A673 (cell line): ENCODE measurements at regions not wholly inside any gene's neighbourhood (a gene's known extent, or its start where the extent isn't known, plus 50 kb on each side); places are given as distances from the start of the nearest gene placed in this dataset.

Source experiments
- BruUV-seq: library from RNA; stranded (reverse); fragments of 400-500 nt; replicated peaks from 2 replicates; lab custom pipeline; 2021; lab: Mats Ljungman, UMichigan
- CTCF ChIA-PET: fragments of 300-600 bp; sonication (Branson Sonifier 250); formaldehyde crosslinking; loops from one replicate; lab custom pipeline; 2022; ENCODE audit warnings: antibody characterized with exemption; lab: Charles Lee
- POLR2A ChIA-PET: fragments of 300-600 bp; sonication (Branson Sonifier 250); formaldehyde crosslinking; loops from one replicate; lab custom pipeline; 2022; ENCODE audit warnings: antibody characterized with exemption; ENCODE audit not compliant: low non-redundant PET; lab: Charles Lee
- DNase-seq: peaks from one replicate; pipeline ENCODE4 v3.0.0-alpha.2; 2015; ENCODE audit warnings: low spot score
- H3K27ac ChIP-seq: fragments of 200-600 bp; sonication (generic); 2 replicates; pipeline ENCODE4 v1.5.1; 2016; ENCODE audit warnings: mixed run types, low read depth, mild to moderate bottlenecking, mixed read lengths, antibody characterized with exemption, low read length; ENCODE audit not compliant: poor library complexity, severe bottlenecking
- H3K27me3 ChIP-seq: fragments of 200-600 bp; sonication (generic); replicated peaks from 2 replicates; pipeline ENCODE4 v1.6.1; 2017; ENCODE audit warnings: mixed run types, low read depth, mild to moderate bottlenecking, mixed read lengths, antibody characterized with exemption, low read length; ENCODE audit not compliant: insufficient read depth, poor library complexity
- H3K36me3 ChIP-seq: fragments of 200-600 bp; sonication (generic); 2 replicates; pipeline ENCODE4 v1.6.1; 2016; ENCODE audit warnings: mixed run types, mild to moderate bottlenecking, mixed read lengths, antibody characterized with exemption, low read length; ENCODE audit not compliant: insufficient read depth, poor library complexity, severe bottlenecking
- H3K4me1 ChIP-seq: fragments of 200-600 bp; sonication (generic); 2 replicates; pipeline ENCODE4 v1.6.1; 2017; ENCODE audit warnings: mixed run types, mild to moderate bottlenecking, mixed read lengths, antibody characterized with exemption, low read length; ENCODE audit not compliant: insufficient read depth, poor library complexity, severe bottlenecking
- H3K4me3 ChIP-seq: fragments of 200-600 bp; sonication (generic); 2 replicates; pipeline ENCODE4 v1.5.1; 2016; ENCODE audit warnings: low read depth, mixed run types, mild to moderate bottlenecking, mixed read lengths, low read length; ENCODE audit not compliant: poor library complexity, severe bottlenecking
- H3K9me3 ChIP-seq: fragments of 200-600 bp; sonication (generic); 2 replicates; pipeline ENCODE4 v1.6.1; 2016; ENCODE audit warnings: mixed run types, low read depth, mild to moderate bottlenecking, mixed read lengths, antibody characterized with exemption, low read length; ENCODE audit not compliant: poor library complexity, severe bottlenecking
- EZH2 ChIP-seq: fragments of 200-600 bp; sonication (generic); IDR thresholded peaks from 2 replicates; pipeline ENCODE4 v1.6.1; 2017; ENCODE audit warnings: borderline replicate concordance, low read depth, mild to moderate bottlenecking, mixed read lengths, antibody characterized with exemption, low read length; ENCODE audit not compliant: poor library complexity, severe bottlenecking
- intact Hi-C: fragments of 100-400 bp; cut with micrococcal nuclease; formaldehyde crosslinking; loops from one replicate; pipeline ENCODE4 v1.10.0; 2022; ENCODE audit not compliant: unreplicated experiment
- TF ChIP-seq, protein P1 (sequence below): fragments of 300-800, 200-600 bp; sonication (generic); conservative IDR thresholded peaks from 2 replicates; pipeline ENCODE4 v1.5.1; 2017; ENCODE audit warnings: low read depth, mild to moderate bottlenecking, antibody characterized with exemption, low read length, moderate library complexity, mixed read lengths

- no peaks in the 10 kb centered on the region for H3K9me3 ChIP-seq
- ChIA-PET CTCF (no interaction called here), POLR2A (no interaction called here)
- H3K4me3 ChIP-seq = no peak overlapping the region
- H3K27ac ChIP-seq = no peak overlapping the region
- intact Hi-C loops = no loop called here
- no peaks in the 10 kb centered on the region for H3K4me1 ChIP-seq
- no TSS peak for BruUV-seq
- no peaks in the 10 kb centered on the region for H3K36me3 ChIP-seq
- no peaks in the 10 kb centered on the region for H3K27me3 ChIP-seq
- TF ChIP-seq, protein P1, sequence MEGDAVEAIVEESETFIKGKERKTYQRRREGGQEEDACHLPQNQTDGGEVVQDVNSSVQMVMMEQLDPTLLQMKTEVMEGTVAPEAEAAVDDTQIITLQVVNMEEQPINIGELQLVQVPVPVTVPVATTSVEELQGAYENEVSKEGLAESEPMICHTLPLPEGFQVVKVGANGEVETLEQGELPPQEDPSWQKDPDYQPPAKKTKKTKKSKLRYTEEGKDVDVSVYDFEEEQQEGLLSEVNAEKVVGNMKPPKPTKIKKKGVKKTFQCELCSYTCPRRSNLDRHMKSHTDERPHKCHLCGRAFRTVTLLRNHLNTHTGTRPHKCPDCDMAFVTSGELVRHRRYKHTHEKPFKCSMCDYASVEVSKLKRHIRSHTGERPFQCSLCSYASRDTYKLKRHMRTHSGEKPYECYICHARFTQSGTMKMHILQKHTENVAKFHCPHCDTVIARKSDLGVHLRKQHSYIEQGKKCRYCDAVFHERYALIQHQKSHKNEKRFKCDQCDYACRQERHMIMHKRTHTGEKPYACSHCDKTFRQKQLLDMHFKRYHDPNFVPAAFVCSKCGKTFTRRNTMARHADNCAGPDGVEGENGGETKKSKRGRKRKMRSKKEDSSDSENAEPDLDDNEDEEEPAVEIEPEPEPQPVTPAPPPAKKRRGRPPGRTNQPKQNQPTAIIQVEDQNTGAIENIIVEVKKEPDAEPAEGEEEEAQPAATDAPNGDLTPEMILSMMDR = no peak
- no peak for TF ChIP-seq EZH2
- no peak for DNase-seq
Observed at GRCh38 chr1:177514207-177514606, 343.4 kb downstream of the BRINP2 start.

- H3K27ac ChIP-seq = no peak overlapping the region
- BruUV-seq = no TSS peak
- no peak for DNase-seq
- H3K4me3 ChIP-seq = no peak overlapping the region
- H3K27me3 ChIP-seq = no peaks in the 10 kb centered on the region
- H3K36me3 ChIP-seq = no peaks in the 10 kb centered on the region
- intact Hi-C loops = no loop called here
- TF ChIP-seq, protein P1 = no peak
- no peak for TF ChIP-seq EZH2
- ChIA-PET POLR2A (no interaction called here), CTCF (no interaction called here)
- no peaks in the 10 kb centered on the region for H3K4me1 ChIP-seq
- peaks cover 2% of the 10 kb centered on the region for H3K9me3 ChIP-seq
Observed at GRCh38 chr1:177511036-177511435, 340.3 kb downstream of the BRINP2 start.

DNA sequence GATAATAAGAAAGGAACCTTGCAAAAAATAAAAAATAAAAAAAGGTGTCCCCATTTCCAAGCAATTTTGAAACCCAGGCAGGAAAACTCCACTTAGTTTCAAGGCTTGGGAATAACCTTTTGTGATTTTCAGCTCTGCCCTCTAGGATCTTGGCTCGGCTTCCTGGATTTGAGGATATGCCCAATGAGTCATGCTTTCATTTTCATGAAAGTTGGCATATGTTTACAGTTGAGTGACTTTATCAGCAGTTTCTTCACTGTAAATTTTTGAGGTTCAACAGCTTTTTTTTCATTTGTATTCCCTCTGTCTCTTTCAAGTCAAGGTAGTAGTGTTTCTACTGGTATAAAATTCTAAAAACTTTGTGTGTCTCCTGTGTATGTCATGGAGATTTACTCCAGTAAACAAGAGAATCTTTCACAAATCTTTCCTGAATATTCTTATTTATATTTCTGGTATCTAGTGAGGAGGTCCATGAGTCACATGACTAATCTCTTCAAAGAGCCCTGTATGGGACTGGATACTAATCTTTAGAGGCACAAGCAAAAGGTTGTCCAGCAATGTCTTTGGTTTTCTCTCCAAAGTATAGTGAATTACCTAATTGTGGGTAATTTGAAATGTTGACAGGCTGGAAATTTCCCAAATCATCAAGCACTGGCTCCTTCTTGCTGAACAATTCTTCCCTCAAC is 335.3 kb downstream of the BRINP2 start:
- peak; percentile 35 for DNase-seq
- CTCF ChIA-PET = no interaction called here
- POLR2A ChIA-PET = no interaction called here
- no peak for TF ChIP-seq EZH2
- TF ChIP-seq, protein P1 = no peak
- no TSS peak for BruUV-seq
- Histone ChIP-seq H3K9me3 (peaks cover 16% of the 10 kb centered on the region), H3K27ac (no peak overlapping the region), H3K4me1 (no peaks in the 10 kb centered on the region), H3K4me3 (no peak overlapping the region), H3K27me3 (no peaks in the 10 kb centered on the region), H3K36me3 (no peaks in the 10 kb centered on the region)
- intact Hi-C loops = no loop called here
